C4-2B (cell line): ENCODE measurements at regions not wholly inside any gene's neighbourhood (a gene's known extent, or its start where the extent isn't known, plus 50 kb on each side); places are given as distances from the start of the nearest gene placed in this dataset.

Source experiments
- ZFX ChIP-seq: fragments of 450-650 bp; IDR thresholded peaks from 2 replicates; pipeline ENCODE4 v1.6.1; 2017
- TF ChIP-seq, protein P1 (sequence below): fragments of 450-650 bp; conservative IDR thresholded peaks from 2 replicates; pipeline ENCODE4 v1.5.1; 2017; ENCODE audit warnings: mild to moderate bottlenecking

DNA sequence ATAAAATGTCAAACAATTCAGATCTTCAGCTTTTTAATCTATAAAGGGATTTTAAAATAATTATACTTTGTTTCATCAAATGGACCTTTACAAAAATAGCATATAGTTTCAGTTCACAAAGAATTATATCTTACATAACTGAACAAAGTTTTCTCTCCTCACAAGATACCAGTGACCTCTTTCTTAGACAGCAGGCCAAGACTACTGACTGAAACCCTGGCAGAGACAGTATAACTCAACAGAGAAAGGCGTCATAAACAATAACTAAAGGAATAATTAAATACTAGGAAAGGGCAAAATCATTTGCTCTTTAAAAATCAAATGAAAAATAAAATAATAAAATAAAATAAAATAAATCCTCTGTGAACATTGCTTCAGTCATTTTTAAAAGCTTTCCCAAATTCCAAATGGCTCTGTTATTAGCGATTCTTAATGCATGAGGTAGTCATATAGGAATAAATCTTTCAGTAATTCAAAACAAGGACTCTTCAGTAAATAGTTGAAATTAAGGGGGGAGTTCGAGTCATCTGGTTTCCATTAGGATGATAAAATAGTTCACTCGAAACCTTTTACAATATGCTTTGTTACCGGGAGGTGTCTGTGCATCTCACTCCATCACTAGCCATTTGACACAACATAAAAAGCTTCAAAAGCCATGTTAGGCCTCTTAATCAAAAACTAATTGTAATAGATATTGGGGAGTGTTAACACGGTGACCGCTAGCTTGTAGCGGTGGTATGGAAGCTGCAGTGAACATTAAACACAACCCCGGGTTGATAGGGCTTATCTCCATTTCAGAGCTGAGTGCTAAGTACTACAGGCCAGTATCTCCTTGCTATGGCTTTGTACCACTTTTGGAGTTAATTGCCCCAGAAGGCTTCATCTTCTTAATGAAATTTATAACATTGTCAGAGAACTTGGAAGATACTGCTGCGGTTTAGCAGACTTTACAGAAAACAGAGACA lies 142.9 kb upstream of the NR2F2 start:
- TF ChIP-seq, protein P1, sequence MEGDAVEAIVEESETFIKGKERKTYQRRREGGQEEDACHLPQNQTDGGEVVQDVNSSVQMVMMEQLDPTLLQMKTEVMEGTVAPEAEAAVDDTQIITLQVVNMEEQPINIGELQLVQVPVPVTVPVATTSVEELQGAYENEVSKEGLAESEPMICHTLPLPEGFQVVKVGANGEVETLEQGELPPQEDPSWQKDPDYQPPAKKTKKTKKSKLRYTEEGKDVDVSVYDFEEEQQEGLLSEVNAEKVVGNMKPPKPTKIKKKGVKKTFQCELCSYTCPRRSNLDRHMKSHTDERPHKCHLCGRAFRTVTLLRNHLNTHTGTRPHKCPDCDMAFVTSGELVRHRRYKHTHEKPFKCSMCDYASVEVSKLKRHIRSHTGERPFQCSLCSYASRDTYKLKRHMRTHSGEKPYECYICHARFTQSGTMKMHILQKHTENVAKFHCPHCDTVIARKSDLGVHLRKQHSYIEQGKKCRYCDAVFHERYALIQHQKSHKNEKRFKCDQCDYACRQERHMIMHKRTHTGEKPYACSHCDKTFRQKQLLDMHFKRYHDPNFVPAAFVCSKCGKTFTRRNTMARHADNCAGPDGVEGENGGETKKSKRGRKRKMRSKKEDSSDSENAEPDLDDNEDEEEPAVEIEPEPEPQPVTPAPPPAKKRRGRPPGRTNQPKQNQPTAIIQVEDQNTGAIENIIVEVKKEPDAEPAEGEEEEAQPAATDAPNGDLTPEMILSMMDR = no peak
- TF ChIP-seq ZFX = no peak
